Ramos (cell line): ENCODE measurements at regions not wholly inside any gene's neighbourhood (a gene's known extent, or its start where the extent isn't known, plus 50 kb on each side); places are given as distances from the start of the nearest gene placed in this dataset.

Experiments
- in situ Hi-C: fragments of 300-500 bp; cut with MboI; formaldehyde crosslinking; loops from one replicate; pipeline ENCODE4 v1.14.3; 2022; ENCODE audit warnings: low sequenced_read_pairs; ENCODE audit not compliant: unreplicated experiment

DNA sequence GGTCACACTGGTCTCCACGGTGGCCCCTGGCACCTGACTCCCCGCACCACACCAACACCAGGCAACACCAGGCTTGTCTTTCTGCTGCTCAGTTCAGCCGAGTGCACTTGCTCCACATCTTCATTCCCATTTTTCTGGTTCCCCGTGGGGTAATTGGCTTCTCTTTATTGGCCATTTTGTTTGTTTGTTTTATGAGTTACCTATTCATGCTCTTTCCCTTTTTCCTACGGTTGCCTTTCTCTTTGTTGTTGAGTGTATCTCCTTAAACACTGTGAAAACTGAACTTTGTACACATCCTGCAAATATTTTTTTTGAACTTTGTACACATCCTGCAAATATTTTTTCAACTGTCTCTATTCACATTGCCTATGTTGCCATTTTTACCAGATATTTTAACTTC lies 834.0 kb downstream of the BRD1 start:
- in situ Hi-C loops = no loop called here

DNA sequence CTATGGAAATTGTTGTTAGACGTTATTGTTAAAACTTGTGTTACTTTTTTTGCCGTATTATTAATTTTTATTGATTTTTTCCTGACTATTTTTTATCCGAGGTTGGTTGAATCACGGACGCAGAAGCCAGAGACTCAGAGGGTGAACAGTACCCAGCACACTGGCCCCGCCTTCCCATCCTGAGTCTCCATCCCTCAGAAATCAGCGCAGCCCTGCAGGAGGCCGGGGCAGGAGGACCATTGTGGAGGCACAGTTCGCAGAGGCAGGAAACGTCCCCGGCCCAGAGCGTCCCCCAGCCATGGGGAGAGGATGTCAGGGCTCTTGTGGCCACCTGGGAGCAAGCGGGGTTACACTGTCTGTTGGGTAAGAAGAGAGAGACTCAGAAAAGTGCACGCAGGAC lies 843.0 kb downstream of the BRD1 start:
- in situ Hi-C loops = no loop called here

DNA sequence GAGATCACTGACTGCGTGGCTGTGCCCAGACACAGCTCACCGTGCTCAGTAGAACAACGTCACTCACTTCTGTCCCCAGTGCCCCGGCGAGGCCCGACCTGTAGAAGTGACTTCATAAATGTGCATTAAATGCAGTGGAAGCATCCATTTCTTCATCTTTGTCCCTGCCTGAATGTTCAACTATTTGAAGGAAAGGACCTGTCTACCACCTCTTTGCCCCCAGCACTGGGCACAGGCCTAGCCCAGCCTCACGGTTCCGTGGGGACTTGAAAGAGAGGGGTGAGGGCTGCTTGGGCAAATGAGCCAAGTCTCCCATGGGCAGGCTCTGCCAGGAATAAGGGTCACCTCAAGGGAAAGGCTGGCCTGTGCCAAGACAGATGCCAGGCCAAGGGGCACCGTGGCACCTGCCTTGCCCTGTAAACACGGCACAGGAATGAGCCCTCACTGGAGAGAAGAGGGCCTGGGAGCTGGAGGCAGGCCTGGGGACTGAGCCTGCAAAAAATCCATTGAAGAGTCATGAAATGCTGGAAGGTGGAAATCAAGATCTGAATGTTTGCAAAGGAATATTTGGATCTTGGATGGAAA lies 845.3 kb downstream of the BRD1 start:
- in situ Hi-C loops = no loop called here

DNA sequence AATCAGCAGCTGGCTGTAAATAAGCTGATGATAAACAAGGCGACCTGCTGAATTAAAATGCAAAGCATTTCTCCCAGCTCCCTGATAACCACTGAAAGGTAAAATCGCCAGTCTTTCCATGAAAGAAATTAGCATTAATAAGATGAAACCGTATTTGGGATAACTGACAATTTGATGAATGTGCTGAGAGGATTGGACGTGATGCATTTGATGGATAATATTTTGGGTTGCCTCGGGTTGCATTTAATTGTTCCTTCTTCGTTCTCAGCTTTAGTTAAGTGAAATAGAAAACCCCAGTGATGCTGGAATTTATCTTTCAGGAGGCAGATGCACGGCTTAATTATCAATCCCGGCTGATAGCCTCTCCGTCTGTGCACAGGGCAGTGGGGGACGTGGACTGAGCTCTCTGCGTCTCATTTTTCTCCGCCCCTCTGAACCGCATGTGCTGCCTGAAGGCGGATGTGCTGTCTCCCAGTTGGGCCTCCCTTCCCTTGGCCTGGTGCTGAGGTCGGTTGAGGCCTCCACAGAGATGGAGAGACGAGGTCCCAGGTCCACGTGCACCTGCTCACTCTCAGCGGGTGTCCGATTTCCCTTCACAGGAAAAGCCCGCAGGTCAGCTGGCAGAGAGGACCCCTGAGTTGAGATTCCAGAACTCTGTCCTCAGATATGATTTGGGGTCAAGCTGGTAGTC lies 846.2 kb downstream of the BRD1 start:
- in situ Hi-C loops = no loop called here

DNA sequence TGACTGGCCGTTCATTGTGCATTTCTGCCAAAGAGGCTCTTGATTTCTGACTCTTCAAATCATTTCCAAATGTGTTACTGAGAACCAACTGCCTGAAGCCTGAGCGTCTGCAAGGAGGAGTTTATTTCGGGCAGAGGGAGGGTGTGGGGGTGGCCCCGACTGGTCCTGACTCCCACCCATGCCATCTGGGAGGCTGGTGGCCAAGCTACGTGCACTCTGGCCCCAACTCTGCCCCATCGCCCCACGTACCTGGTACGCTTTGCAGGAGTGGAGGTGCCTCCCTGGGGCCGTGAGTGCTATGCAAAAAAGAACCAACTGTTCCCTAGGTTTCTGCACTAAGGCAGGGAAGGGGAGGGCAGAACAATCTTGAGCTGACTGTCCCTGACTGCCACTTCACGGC lies 846.8 kb downstream of the BRD1 start:
- in situ Hi-C loops = no loop called here

DNA sequence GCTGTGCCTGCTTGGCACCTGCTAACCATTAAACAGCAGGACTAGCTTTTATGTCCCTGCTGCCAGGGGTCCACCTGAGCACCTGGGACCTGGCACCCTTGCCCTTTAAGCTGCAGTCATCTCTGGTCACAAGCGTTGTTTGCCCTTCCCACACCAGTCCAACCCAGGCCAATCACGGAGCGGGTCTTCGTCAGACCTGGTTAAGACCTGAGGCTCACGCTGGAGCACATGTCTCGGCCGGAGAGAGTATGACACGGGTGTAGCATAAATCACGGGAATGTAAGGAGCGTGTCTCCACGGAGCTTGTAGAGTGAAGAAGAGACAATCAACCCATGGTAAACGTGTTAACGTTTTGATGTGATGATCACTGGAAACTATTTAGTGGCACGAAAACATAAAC lies 847.3 kb downstream of the BRD1 start:
- in situ Hi-C loops = no loop called here

DNA sequence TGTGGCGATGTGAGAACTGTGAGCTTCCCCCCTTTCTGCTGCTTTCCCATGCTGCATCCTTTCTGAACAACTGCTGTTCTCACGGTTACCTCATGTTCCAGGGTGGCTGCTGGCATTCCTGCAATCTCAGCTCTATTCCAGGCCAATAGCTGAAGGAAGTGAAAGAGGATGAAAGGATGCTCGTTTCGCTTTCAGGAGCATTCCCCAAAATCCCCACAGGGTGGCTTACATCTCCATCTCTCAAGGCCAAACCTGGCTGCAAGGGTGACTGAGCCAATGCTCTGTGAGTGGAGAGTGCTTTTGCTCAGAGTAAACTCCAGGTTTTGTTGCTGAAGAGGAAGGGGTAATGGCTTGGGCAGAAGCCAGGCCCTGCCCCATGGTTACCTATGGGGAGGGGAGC lies 848.2 kb downstream of the BRD1 start:
- in situ Hi-C loops = no loop called here

DNA sequence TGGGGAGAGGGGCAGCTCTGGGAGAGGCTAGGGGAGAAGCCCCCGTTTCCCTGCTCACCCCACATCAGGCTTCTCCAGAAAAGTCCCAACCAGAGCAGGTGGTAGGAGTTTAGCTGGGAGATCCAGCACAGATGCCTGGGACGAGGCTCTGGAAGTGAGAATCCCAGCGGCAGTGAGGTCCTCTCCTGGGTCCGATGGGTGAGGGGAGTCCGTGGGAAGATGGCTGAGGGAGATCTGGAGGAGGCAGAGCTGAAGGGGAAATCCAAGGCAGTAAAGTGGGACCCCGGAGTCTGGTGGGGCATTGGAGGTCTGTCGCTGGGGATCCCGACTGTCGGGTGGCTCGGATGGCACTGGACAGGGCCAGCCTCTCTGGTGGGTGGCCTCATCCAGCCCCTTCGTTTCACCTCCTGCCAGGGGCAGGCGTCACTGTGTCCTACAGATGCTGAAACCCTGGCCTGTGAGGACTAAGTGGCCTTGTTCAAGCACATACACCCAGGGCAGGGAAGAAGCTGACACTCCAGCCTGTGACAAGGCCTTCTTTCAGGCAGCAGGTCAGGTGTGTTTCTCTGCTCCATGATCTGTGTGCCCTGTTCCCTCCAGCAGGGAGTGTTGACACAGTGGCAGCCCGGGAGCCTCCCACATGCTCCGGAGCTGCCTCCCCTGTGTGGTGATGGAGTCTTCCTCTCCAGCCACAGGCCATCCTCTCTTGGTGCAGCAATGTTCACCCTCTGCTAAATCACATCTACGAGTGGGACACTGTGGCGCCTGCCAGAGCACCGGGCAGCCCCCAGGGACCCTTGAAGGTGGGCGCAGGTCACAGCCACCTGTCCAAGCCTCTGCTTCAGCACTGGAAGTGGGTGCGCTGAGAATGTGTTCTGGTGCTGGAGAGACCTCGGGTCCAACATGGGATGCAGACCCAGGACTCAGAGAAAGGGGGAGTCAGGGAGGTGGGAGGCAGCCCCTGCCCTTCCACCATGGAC lies 850.8 kb downstream of the BRD1 start:
- in situ Hi-C loops = no loop called here

DNA sequence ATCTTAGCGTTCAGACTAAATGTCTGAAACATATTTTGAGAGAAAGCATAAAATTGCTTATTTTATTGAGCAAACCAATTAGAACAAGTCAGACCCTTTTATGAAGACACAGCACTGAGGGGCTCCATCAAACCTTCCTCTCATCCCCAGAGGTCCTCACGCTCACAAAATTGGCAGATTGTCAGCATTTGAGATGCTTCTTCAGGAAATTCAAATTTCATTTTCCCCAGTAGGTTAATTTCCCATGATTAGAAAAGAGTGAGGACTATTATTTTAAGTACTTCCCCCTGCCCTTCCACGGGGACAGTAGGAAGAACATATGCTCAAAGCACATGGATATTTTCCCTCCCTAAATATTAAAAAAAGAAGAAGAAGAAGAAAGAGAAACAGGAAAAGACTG lies 851.8 kb downstream of the BRD1 start:
- in situ Hi-C loops = no loop called here

DNA sequence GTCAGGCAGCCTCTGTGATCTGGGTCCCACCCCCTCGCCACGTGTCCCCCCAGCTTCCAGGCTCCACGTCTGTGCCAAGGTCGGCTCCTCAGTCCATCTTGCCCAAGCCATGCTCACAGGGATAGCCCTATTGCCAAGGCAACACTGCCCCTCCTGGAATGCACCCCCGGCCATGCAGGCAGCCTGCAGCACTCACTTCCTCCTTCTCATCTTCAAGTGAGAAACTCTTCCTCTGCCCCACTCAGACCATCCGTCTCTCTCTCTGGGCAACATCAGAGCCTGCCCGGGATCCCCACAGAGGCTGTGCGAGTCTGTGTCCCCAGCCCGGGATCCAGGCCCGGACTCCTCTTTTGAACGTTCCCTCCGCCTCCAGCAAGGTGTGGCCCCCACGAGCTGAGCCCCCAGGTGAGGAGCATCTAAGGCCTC lies 852.3 kb downstream of the BRD1 start:
- in situ Hi-C loops = no loop called here

DNA sequence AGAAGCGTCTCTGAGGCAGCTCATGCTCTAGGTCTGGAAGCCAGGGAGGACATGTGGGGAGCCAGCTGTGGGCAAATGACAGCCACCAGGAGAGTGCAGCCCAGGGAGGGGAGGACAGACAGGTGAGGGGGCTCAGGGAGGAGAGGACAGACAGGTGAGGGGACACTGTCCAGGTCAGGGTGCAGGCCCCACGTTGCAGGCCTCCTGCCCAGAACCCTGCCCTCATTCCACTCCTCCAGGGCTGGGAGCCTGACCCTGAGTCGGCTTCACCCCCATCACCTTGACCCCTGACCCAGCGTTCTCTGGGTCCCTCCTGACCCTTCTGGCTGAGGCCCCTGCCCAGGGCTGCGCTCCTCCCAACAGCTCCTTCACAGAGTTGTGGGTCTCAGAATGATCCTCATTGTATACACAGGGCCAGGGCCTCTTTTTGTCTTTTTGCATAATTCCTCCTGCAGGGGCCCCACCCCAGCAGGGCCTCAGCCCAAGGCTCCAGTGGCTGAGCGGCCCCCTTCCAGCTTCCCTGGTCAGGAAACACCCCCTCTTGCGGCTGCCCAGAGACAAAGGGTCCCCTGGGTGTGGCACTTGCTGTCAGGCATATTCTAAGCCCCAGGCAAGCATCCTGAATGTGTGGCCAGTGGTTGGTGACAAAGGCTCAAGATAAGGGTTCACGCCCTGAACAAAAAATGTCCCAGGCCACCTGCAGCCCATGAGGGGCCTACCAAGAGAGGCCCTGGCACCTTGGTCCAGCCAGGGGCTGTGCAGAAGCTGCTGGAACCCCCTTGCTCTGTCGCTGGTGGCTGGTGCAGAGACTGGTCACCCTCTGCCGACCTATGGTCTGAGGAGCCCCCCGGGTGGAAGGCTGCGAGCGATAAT lies 853.0 kb downstream of the BRD1 start:
- in situ Hi-C loops = no loop called here

DNA sequence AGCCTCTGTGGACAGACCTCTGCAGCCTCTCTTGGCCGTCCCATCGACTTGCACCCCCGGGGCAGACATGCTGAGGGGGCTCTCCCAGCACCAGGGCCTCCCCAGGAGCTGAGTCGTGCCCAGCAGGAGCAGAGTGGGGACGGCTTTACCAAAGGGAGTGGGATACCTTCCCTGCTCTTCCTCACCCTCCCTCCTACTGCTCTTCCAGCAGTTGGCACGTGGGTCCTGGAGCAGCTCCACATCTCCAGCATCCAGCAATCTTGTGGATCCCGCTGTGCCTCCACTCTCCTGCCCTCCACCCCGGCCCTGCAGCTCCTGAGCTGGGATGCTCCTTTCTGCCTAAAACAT lies 854.0 kb downstream of the BRD1 start:
- in situ Hi-C loops = no loop called here

DNA sequence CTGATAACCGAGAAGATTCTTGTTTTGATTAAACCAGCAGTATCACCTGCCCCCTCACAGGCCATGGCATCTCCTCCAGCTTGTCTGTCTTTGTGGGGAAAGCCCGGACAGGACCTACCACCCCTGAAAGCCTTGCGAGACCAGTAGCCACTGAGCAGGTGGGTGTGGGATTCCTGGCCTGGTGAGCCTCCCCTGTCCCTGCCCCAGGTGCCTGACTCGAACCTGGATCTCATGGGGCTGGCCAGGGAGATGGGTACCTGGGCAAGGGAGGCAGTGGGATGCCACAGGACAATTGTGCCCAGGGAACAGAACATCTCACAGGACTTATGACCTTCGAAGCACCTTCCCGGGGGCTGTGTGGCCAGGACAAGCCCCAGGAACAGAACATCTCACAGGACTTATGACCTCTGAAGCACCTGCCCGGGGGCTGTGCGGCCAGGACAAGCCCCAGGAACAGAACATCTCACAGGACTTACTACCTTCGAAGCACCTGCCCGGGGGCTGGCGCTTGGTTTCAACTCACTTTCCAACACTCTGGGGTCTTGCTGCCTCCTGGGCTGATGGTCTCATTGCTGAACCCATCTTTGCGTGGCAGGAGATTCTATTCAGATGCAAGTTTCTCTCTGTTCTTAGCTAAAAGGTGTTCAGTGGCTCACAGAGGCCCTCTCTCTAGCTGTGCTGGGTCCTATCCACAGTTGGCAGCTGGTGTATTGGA lies 854.5 kb downstream of the BRD1 start:
- in situ Hi-C loops = no loop called here

DNA sequence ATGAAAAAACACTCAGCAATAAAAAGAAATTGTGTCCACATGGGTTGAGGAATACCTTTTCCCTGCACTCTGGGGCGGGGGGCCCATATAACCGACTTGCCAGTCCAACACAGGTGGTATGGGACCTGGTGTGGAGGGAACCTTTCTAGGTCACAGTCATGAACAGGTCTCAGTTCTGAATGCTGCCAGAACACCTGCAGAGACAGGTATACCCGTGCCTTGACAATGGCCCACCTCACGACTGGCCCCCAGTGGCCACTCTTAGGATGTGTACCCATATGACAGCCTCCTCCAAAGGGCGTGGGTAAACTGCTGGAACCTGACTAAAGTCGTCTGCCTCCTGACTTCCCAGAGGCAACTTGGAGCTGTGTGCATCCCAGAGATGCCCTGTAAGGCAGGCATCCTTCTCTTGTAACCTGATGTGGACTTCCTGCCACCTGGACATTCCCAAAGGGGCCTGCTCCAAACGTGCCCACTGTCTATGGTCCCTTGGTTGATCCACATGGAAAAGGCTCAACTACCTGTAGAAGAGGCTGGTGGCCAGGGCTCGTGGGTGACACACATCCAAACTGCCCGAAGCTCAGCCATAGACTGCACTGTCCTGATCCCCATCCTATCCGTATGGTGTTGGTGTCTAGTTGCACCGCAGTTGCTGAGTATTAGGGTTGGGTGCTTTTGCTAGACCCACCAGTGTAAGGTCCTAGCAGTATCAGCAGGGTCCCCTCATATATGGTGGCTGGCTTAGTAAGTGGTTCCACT lies 859.3 kb downstream of the BRD1 start:
- in situ Hi-C loops = no loop called here

DNA sequence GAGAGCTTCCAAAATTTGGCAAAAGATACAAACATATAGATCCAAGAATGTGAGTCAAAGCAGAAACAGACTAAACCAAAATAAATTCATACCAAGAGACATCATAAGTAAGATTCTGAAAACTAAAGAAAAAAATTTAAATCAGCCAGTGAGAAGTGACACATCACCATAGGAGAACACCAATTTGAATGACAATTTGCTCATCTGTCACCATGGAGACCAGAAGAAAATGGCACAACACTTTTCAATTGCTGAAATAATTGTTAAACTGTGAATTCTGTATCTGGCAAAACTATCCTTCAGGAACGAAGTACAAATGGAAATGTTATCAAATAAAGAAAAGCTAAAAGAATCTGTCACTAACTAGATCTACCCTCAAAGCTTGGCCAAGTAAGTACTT lies 864.3 kb downstream of the BRD1 start:
- in situ Hi-C loops = no loop called here

DNA sequence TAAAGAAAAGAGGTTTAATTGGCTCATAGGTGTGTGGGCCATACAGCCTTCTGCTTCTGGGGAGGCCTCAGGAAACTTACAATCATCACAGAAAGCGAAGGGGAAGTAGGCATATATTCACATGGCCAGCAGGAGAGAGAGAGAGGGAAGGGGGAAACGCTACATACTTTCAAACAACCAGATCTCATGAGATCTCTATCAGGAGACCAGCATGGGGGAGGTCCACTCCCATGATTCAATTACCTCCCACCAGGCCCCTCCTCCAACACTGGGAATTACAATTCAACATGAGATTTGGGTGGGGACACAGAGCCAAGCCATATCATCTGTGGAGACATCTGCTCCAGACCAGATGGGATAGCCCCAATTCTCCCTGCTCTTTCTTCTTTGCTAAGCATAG lies 866.0 kb downstream of the BRD1 start:
- in situ Hi-C loops = no loop called here

DNA sequence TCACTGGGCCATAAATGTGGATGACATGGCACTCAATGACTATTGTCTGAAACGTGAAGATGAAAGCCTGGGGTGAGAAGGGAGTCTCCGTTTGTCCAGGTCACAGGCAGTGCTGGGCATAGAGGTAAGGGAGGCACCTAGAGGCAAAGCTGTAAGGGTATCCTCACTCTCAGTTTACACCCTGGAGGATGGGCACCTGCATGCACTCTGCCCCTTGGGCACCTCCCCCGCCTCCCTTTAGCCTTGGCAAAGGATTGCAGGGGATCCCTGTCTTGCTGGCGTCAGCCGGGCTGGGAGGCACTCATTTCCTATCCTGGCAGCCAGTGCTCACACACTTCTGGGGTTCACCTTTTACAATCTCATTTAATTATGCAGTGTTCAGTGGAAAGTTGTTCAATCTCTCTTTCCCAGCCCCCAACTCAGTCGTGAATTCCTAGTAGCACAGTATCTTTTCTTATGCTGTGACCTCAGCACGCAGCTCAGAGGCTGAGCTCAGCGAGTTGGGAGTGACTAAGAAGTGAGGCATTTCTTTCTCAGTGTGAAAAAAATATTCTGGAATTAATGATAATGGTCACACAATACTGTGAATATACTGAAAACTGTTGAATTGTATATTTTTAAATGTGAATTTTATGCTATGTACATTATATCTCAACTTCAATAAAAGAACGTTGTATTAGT lies 866.6 kb downstream of the BRD1 start:
- in situ Hi-C loops = no loop called here

DNA sequence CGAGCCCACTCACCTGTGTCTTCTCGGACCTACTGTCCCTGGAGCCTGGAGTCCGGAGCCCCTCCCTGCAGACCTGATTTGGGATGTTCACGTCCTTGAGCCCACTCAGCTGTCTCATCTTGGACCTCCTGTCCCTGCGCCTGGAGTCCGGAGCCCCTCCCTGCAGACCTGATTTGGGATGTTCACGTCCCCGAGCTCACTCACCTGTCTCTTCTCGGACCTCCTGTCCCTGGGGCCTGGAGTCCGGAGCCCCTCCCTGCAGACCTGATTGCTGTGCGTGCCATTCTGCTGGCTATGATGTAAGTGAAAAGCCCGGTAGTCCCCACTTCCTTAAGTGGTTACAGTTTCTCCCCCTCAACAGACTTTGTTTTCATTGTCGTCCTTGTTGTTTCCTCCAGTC lies 867.1 kb downstream of the BRD1 start:
- in situ Hi-C loops = no loop called here

DNA sequence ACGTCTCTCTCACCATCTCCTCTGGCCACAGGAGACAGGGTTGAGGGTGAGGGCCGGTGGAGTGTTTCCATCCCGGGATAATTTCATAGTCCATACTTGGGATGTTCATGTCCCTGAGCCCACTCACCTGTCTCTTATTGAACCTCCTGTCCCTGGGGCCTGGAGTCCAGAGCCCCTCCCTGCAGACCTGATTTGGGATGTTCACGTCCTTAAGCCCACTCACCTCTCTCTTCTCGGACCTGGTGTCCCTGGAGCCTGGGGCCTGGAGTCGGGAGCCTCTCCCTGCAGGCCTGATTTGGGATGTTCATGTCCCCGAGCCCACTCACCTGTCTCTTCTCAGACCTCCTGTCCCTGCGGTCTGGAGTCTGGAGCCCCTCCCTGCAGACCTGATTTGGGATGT lies 868.2 kb downstream of the BRD1 start:
- in situ Hi-C loops = no loop called here
